ENCODE measurements at regions not wholly inside any gene's neighbourhood (a gene's known extent, or its start where the extent isn't known, plus 50 kb on each side); places are given as distances from the start of the nearest gene placed in this dataset.

GRCh38 chr15:93146601-93147000 is 57.6 kb upstream of the RGMA start:
- ChIA-PET SMC1A (ENCODE audit: uncharacterized antibody, unreplicated experiment) (no interaction called here), CTCF (interaction anchor here (1.4 kb wide), 1 partner anchor 59 kb away, joined by 4 read pairs; no protein-coding TSS in a partner anchor), RAD21 (ENCODE audit: unreplicated experiment) (no interaction called here), POLR2A (no interaction called here)
- H4K20me1 ChIP-seq (ENCODE audit: control insufficient read depth, insufficient read depth) = no peaks in the 10 kb centered on the region
- no peak for TF ChIP-seq RELA (IDR thresholded peaks at IDR 0.05; ENCODE audit: borderline replicate concordance, partially characterized antibody)
- TF ChIP-seq TCF3 (IDR thresholded peaks at IDR 0.05; ENCODE audit: borderline replicate concordance, insufficient read depth, low read depth, low read length) = no peak
- TF ChIP-seq STAT3 (IDR thresholded peaks at IDR 0.05; ENCODE audit: low read depth, low read length) = no peak
- no peak for TF ChIP-seq NFIC (IDR thresholded peaks at IDR 0.05; ENCODE audit: low read depth, low read length)
- no peak for TF ChIP-seq POLR2AphosphoS2 (IDR thresholded peaks at IDR 0.05; ENCODE audit: low read depth, low read length)
- no peak for TF ChIP-seq ELK1 (IDR thresholded peaks at IDR 0.05; ENCODE audit: low read depth, low read length)
- no peak overlapping the region for H3K27ac ChIP-seq (ENCODE audit: control insufficient read depth, insufficient read depth)
- DNase-seq (ENCODE audit: low read depth, low spot score) (no peak), ATAC-seq (no peak), FAIRE-seq (no peak)
- H3K4me2 ChIP-seq (ENCODE audit: control insufficient read depth, insufficient read depth) = no peak overlapping the region
- BruUV-seq (replicated peaks) = no TSS peak
- H3K79me2 ChIP-seq (ENCODE audit: control insufficient read depth, insufficient read depth, low read length) = no peaks in the 10 kb centered on the region
- no peaks in the 10 kb centered on the region for H3K9me3 ChIP-seq (replicated peaks; ENCODE audit: control insufficient read depth, insufficient read depth, low read length)
- in situ Hi-C loops (cut with MboI) (no loop called here), intact Hi-C loops (cut with micrococcal nuclease; ENCODE audit: unreplicated experiment) (no loop called here)
- no peaks in the 10 kb centered on the region for H3K4me1 ChIP-seq (ENCODE audit: control insufficient read depth, insufficient read depth, low read length)
- H2AFZ ChIP-seq (ENCODE audit: control insufficient read depth, low read depth, low read length) = no peak overlapping the region
- WGBS (ENCODE audit: insufficient coverage, insufficient replicate concordance, low lambda C conversion rate, missing lambda C conversion rate) = 50% methylated on average over 5 of the region's 5 CpGs
- H3K9ac ChIP-seq (ENCODE audit: control insufficient read depth, insufficient read depth, low read length) = no peak overlapping the region
- H3K27me3 ChIP-seq (replicated peaks in 1 of 2; ENCODE audit: control insufficient read depth in 2 of 2, insufficient read depth in 2 of 2, low read length in 1 of 2) = no peaks in the 10 kb centered on the region
- no peaks in the 10 kb centered on the region for H3K36me3 ChIP-seq (ENCODE audit: control insufficient read depth in 2 of 2, insufficient read depth in 2 of 2, low read length in 1 of 2)
- no peak overlapping the region for H3K4me3 ChIP-seq

GRCh38 chr15:93146196-93146595 is 57.2 kb upstream of the RGMA start:
- Histone ChIP-seq H3K4me1 (ENCODE audit: control insufficient read depth, insufficient read depth, low read length) (no peaks in the 10 kb centered on the region), H3K4me3 (no peak overlapping the region), H4K20me1 (ENCODE audit: control insufficient read depth, insufficient read depth) (no peaks in the 10 kb centered on the region), H3K36me3 (ENCODE audit: control insufficient read depth in 2 of 2, insufficient read depth in 2 of 2, low read length in 1 of 2) (no peaks in the 10 kb centered on the region), H3K9ac (ENCODE audit: control insufficient read depth, insufficient read depth, low read length) (no peak overlapping the region), H3K27ac (ENCODE audit: control insufficient read depth, insufficient read depth) (no peak overlapping the region), H3K27me3 (replicated peaks in 1 of 2; ENCODE audit: control insufficient read depth in 2 of 2, insufficient read depth in 2 of 2, low read length in 1 of 2) (no peaks in the 10 kb centered on the region; a peak in 1 of 4 replicates), H3K9me3 (replicated peaks; ENCODE audit: control insufficient read depth, insufficient read depth, low read length) (no peaks in the 10 kb centered on the region), H2AFZ (ENCODE audit: control insufficient read depth, low read depth, low read length) (no peak overlapping the region), H3K4me2 (ENCODE audit: control insufficient read depth, insufficient read depth) (no peak overlapping the region), H3K79me2 (ENCODE audit: control insufficient read depth, insufficient read depth, low read length) (no peaks in the 10 kb centered on the region)
- ATAC-seq (no peak), FAIRE-seq (no peak), DNase-seq (ENCODE audit: low read depth, low spot score) (no peak)
- CTCF ChIA-PET = interaction anchor here (1.4 kb wide), 1 partner anchor 58 kb away, joined by 4 read pairs; no protein-coding TSS in a partner anchor
- POLR2A ChIA-PET = no interaction called here
- WGBS (ENCODE audit: insufficient coverage, insufficient replicate concordance, low lambda C conversion rate, missing lambda C conversion rate) = 35% methylated on average over 7 of the region's 7 CpGs
- intact Hi-C loops (cut with micrococcal nuclease; ENCODE audit: unreplicated experiment) (no loop called here), in situ Hi-C loops (cut with MboI) (no loop called here)
- SMC1A ChIA-PET (ENCODE audit: uncharacterized antibody, unreplicated experiment) = no interaction called here
- no TSS peak for BruUV-seq (replicated peaks)
- RAD21 ChIA-PET (ENCODE audit: unreplicated experiment) = no interaction called here
- TF ChIP-seq HSF1 (IDR thresholded peaks at IDR 0.05; ENCODE audit: low read depth, low read length) = no peak
- no peak for TF ChIP-seq TCF12 (IDR thresholded peaks at IDR 0.05; ENCODE audit: low read depth, low read length)
- TF ChIP-seq ZNF384 (IDR thresholded peaks at IDR 0.05; ENCODE audit: borderline replicate concordance, low read depth, low read length) = no peak
- TF ChIP-seq SRF (IDR thresholded peaks at IDR 0.05; ENCODE audit: low read depth in 2 of 2, low read length in 2 of 2) = no peak
- TF ChIP-seq REST (IDR thresholded peaks at IDR 0.05; ENCODE audit: low read depth, low read length) = no peak
- no peak for TF ChIP-seq YY1 (IDR thresholded peaks at IDR 0.05; ENCODE audit: low read depth, low read length)

Data from GM12878 (cell line).